Ovary (tissue), 7 donors: ENCODE measurements at regions not wholly inside any gene's neighbourhood (a gene's known extent, or its start where the extent isn't known, plus 50 kb on each side); places are given as distances from the start of the nearest gene placed in this dataset.

Experiments
- DNase-seq, 5 donors: peaks; one replicate each; pipeline ENCODE4 v3.0.0-alpha.2; 2019 to 2020
- H3K27ac ChIP-seq, 2 donors: fragments of 200-600 bp; one replicate each; pipeline versions ENCODE4 v1.5.1 to v1.8.0; 2019 to 2022
- H3K27me3 ChIP-seq: fragments of 200-600 bp; one replicate; pipeline ENCODE4 v1.8.0; 2022
- H3K36me3 ChIP-seq: fragments of 200-600 bp; sonication (generic); one replicate; pipeline ENCODE4 v1.5.1; 2019
- H3K4me1 ChIP-seq: one replicate; pipeline ENCODE4 v1.8.1; 2013; ENCODE audit warnings: mild to moderate bottlenecking, moderate library complexity; ENCODE audit not compliant: insufficient read depth
- H3K4me3 ChIP-seq: fragments of 200-600 bp; sonication (generic); one replicate; pipeline ENCODE4 v1.5.1; 2017
- H3K9me3 ChIP-seq, 2 donors: fragments of 200-600 bp in 1 of 2; sonication (generic) in 1 of 2; one replicate each; pipeline versions ENCODE4 v1.5.1 to v1.8.1; 2013 to 2019; ENCODE audit warnings: mild to moderate bottlenecking in 1 of 2, moderate library complexity in 1 of 2
- CTCF ChIP-seq, 3 donors: fragments of 450-650 bp in 2 of 3; fragments of 200-600 bp in 1 of 3; IDR thresholded peaks; one replicate each; pipeline versions ENCODE4 v1.5.1 to v1.8.0; 2016 to 2022; ENCODE audit warnings: antibody characterized with exemption in 3 of 3, mild to moderate bottlenecking in 1 of 3
- EP300 ChIP-seq: sonication (generic); formaldehyde crosslinking; IDR thresholded peaks from one replicate; pipeline ENCODE4 v1.6.1; 2017; ENCODE audit warnings: antibody characterized with exemption
- POLR2A ChIP-seq: fragments of 450-650 bp; IDR thresholded peaks from one replicate; pipeline ENCODE4 v1.6.1; 2017; ENCODE audit warnings: antibody characterized with exemption, mild to moderate bottlenecking, moderate library complexity
- WGBS, 3 donors: extraction: QIAGEN DNeasy Blood & Tissue Kit in 1 of 3; methylation state at CpG; one replicate each; pipeline versions ENCODE4 v1.1.5 to v1.1.7; 2013 to 2017; 5-methylcytosine and 5-hydroxymethylcytosine counted together
- intact Hi-C, 4 donors: fragments of 100-400 bp; cut with DNase I; formaldehyde crosslinking; loops; one replicate each; pipeline versions ENCODE4 v1.11.0 to v1.15.1; 2022 to 2023
- donor health status: DM: no; HTN: no; CAD: no; lungs with moderate emphysema.
- donor health status: DM: no; HTN: no; CAD: no.
- donor health status: Bipolar disorder and iron deficiency.
- donor health status: DM: no; HTN: no; CAD: no.
- donor health status: DM: yes; HTN: yes; CAD: no.

- H3K9me3 ChIP-seq = no peaks in the 10 kb centered on the region
- H3K27me3 ChIP-seq = no peaks in the 10 kb centered on the region
- DNase-seq = no peak
- peak overlapping the region in 1 of 2 donors; percentile 69 for H3K27ac ChIP-seq
- 21 to 27% (median 22%) methylated on average over 5 of the region's 5 CpGs for WGBS, 3 donors
- no peak overlapping the region for H3K4me3 ChIP-seq
- H3K36me3 ChIP-seq = no peaks in the 10 kb centered on the region
- intact Hi-C loops = no loop called here
- peaks cover 14% of the 10 kb centered on the region for H3K4me1 ChIP-seq
- TF ChIP-seq CTCF (IDR thresholded peaks at IDR 0.05) (no peak), POLR2A (no peak), EP300 (no peak)
Measured at GRCh38 chr10:44792119-44792775, 118.9 kb upstream of the TMEM72 start.

- intact Hi-C loops = no loop called here
Measured at GRCh38 chr10:44799966-44800365, 111.2 kb upstream of the TMEM72 start.

GRCh38 chr10:44801383-44802327 is 109.5 kb upstream of the TMEM72 start:
- H3K4me3 ChIP-seq = no peak overlapping the region
- no peaks in the 10 kb centered on the region for H3K27me3 ChIP-seq
- TF ChIP-seq CTCF (IDR thresholded peaks at IDR 0.05) (no peak), POLR2A (no peak), EP300 (no peak)
- H3K4me1 ChIP-seq = peaks cover 13% of the 10 kb centered on the region
- peak; percentile 66 to 85 (median 78) for DNase-seq
- H3K27ac ChIP-seq = no peak overlapping the region
- intact Hi-C loops = no loop called here
- 56 to 71% (median 61%) methylated on average over 6 of the region's 6 CpGs for WGBS, 3 donors
- H3K9me3 ChIP-seq = no peaks in the 10 kb centered on the region
- H3K36me3 ChIP-seq = no peaks in the 10 kb centered on the region

More at GRCh38 chr10:44799966-44800365, 111.2 kb upstream of the TMEM72 start:
- no peak for DNase-seq
- peaks cover 10% of the 10 kb centered on the region for H3K4me1 ChIP-seq
- H3K27ac ChIP-seq = no peak overlapping the region
- no peaks in the 10 kb centered on the region for H3K27me3 ChIP-seq
- H3K36me3 ChIP-seq = no peaks in the 10 kb centered on the region
- H3K4me3 ChIP-seq = no peak overlapping the region
- no peak for TF ChIP-seq CTCF (IDR thresholded peaks at IDR 0.05)
- no peak for TF ChIP-seq POLR2A
- no peak for TF ChIP-seq EP300
- H3K9me3 ChIP-seq = no peaks in the 10 kb centered on the region
- WGBS, 3 donors = 64 to 67% (median 65%) methylated on average over 2 of the region's 2 CpGs

- DNase-seq = no peak
- Histone ChIP-seq H3K4me1 (peaks cover 15% of the 10 kb centered on the region), H3K9me3 (no peaks in the 10 kb centered on the region), H3K27ac (no peak overlapping the region), H3K36me3 (no peaks in the 10 kb centered on the region), H3K4me3 (no peak overlapping the region), H3K27me3 (no peaks in the 10 kb centered on the region)
- WGBS, 3 donors = 21 to 30% (median 22%) methylated on average over 2 of the region's 2 CpGs
- intact Hi-C loops = no loop called here
- TF ChIP-seq CTCF (IDR thresholded peaks at IDR 0.05) = no peak
- TF ChIP-seq EP300 = no peak
- no peak for TF ChIP-seq POLR2A
Measured at GRCh38 chr10:44803862-44804261, 107.3 kb upstream of the TMEM72 start.
